ENCODE measurements at regions not wholly inside any gene's neighbourhood (a gene's known extent, or its start where the extent isn't known, plus 50 kb on each side); places are given as distances from the start of the nearest gene placed in this dataset.
A peak's percentile ranks its signal among the peaks of the same experiment; 100 is the strongest.

DNA sequence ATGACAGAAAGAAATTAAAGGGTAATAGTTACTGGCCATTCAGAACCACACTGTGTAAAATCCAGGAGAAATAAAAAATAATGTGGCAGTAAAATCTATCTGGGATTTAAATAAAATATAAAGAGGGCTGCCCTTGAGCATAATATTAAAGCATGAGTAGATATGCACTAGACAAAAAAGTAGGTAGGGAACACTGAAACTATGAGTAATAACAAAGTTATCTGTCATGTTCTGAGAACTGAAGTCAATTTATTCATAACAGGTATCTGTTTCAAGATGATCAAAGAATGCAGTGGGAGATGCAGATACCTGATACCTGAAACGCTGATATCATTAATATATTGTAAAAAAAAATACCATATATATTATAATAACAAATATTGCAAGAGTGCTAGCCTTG, 1672.0 kb downstream of the SLITRK5 start:
- no peak overlapping the region for H3K4me3 ChIP-seq (replicated peaks; ENCODE audit: low read depth, low read length)
- DNase-seq (ENCODE audit: low read depth) = no peak
- TF ChIP-seq, protein P1, sequence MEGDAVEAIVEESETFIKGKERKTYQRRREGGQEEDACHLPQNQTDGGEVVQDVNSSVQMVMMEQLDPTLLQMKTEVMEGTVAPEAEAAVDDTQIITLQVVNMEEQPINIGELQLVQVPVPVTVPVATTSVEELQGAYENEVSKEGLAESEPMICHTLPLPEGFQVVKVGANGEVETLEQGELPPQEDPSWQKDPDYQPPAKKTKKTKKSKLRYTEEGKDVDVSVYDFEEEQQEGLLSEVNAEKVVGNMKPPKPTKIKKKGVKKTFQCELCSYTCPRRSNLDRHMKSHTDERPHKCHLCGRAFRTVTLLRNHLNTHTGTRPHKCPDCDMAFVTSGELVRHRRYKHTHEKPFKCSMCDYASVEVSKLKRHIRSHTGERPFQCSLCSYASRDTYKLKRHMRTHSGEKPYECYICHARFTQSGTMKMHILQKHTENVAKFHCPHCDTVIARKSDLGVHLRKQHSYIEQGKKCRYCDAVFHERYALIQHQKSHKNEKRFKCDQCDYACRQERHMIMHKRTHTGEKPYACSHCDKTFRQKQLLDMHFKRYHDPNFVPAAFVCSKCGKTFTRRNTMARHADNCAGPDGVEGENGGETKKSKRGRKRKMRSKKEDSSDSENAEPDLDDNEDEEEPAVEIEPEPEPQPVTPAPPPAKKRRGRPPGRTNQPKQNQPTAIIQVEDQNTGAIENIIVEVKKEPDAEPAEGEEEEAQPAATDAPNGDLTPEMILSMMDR (IDR thresholded peaks at IDR 0.05; ENCODE audit: low read length, missing control alignments) = no peak

DNA sequence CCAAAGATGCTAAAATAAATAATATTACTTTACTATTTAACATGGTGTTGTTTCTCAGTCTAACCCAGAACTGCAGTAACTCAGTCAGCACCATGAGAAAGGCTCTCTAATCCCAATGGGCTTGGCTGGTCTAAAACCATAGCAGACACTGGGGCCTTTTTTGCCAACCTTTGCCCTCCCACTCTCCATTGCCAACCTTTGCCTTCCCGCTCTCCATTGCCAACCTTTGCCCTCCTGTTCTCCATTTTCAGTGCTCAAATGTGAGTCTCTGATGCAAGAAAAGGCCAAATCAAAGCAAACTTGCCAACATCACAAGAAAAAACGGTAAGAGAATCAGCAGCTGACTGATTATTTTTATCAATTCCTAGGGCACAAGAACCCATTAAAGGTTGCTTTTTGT, 1681.2 kb downstream of the SLITRK5 start:
- H3K4me3 ChIP-seq (replicated peaks; ENCODE audit: low read depth, low read length) = no peak overlapping the region
- TF ChIP-seq, protein P1 (IDR thresholded peaks at IDR 0.05; ENCODE audit: low read length, missing control alignments) = no peak
- no peak for DNase-seq (ENCODE audit: low read depth)

DNA sequence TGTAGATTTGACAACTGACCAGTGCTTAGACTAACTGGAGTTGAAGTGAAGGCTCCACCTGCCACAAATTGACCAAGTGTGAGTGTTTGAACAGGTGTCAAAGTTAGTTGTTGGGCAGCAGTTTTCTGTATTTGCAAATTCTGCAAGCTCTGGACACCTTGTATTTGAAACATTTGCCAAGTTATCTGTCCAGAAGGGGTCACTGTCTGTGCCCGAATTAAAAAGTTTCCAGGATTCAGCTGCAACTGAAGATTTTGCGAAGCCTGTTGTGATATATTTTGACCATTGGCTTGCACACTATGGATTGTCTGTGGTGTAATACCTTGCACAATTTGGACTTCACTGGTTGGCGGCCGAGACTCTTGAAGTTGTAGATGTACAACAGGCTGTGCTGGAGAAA, 1690.7 kb downstream of the SLITRK5 start:
- peak; percentile 54 for DNase-seq (ENCODE audit: low read depth)

DNA sequence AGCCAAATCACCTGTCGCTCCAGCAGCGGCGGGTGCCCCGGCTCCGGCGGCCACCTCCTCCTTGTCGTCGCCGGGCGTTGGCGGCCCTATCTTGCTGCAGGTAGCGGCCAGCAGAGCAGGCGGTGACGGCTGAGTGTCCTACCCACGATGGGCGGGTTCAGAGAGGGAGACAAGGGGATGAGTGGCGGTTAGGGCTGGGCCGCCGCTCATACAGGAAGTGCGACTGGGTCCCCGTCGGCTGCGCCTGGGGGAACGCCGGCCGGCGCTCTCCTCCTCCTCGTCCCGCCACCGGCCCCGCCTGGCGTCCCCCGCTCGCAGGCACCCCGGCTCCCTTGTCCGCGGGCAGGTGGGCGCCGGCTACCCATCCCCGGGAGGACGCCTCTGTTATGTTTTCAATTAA, 1692.0 kb downstream of the SLITRK5 start:
- DNase-seq (ENCODE audit: low read depth) = no peak
- no peak overlapping the region for H3K4me3 ChIP-seq (replicated peaks; ENCODE audit: low read depth, low read length)
- TF ChIP-seq, protein P1 (IDR thresholded peaks at IDR 0.05; ENCODE audit: low read length, missing control alignments) = no peak

More for the DNA sequence above, 1690.7 kb downstream of the SLITRK5 start:
- TF ChIP-seq, protein P1 (IDR thresholded peaks at IDR 0.05; ENCODE audit: low read length, missing control alignments) = peak; percentile 45
- H3K4me3 ChIP-seq (replicated peaks; ENCODE audit: low read depth, low read length) = no peak overlapping the region

GRCh38 chr13:89372193-89372592, 1701.0 kb downstream of the SLITRK5 start:
- no peak for DNase-seq (ENCODE audit: low read depth)
- no peak overlapping the region for H3K4me3 ChIP-seq (replicated peaks; ENCODE audit: low read depth, low read length)
- TF ChIP-seq, protein P1 (IDR thresholded peaks at IDR 0.05; ENCODE audit: low read length, missing control alignments) = no peak

DNA sequence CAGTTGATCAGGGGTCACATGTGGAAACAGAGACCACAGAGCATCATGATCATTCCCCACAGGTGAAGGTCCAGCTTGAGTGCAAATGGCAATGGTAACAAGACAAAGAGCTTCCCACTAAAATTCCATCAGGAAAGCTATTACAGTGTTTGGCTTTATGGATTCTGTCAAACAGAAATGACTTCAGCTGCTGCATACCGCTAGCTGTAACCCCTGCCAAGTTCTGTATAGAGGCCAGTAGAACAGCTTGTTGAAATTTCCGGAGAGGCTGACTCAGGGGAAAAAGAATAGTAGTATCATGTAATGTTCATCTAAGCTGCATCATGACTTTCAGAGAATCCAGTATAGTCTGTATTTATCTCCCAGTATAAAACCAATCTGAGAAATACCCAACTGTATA, 1704.7 kb downstream of the SLITRK5 start:
- peak; percentile 93 for DNase-seq (ENCODE audit: low read depth)
- TF ChIP-seq, protein P1 (IDR thresholded peaks at IDR 0.05; ENCODE audit: low read length, missing control alignments) = no peak
- no peak overlapping the region for H3K4me3 ChIP-seq (replicated peaks; ENCODE audit: low read depth, low read length)

GRCh38 chr13:89380101-89380500, 1708.9 kb downstream of the SLITRK5 start:
- DNase-seq (ENCODE audit: low read depth) = no peak
- H3K4me3 ChIP-seq (replicated peaks; ENCODE audit: low read depth, low read length) = no peak overlapping the region
- TF ChIP-seq, protein P1 (IDR thresholded peaks at IDR 0.05; ENCODE audit: low read length, missing control alignments) = no peak
